ENCODE measurements at regions not wholly inside any gene's neighbourhood (a gene's known extent, or its start where the extent isn't known, plus 50 kb on each side); places are given as distances from the start of the nearest gene placed in this dataset.

DNA sequence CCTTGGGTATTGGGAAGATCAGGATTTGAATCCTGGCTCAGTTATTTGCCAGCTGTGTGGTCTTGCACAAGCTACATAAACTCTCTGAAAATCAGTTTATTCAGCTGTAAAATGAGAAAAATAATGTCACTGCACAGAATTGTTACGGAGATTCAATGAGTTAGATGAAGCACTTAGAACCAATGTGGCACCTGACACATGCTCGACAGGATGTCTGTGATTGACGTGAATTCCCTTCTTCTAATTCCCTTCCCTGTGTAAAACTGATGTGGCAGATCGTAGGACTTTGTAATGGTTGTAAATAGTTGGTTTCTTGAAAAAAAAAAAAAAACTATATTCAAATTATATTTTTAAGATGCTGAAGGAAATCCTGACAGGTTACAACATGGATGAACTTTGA lies 249.9 kb upstream of the MKLN1 start:
- Histone ChIP-seq H4K20me1 (ENCODE audit: insufficient read depth, low read length) (peaks cover 21% of the 10 kb centered on the region), H2AFZ (ENCODE audit: low read length) (no peak overlapping the region), H3K79me2 (ENCODE audit: low read length) (peaks cover 98% of the 10 kb centered on the region), H3K27me3 (replicated peaks; ENCODE audit: insufficient read depth, low read length) (no peaks in the 10 kb centered on the region), H3F3A (ENCODE audit: insufficient read depth, low read length) (peaks cover 5% of the 10 kb centered on the region; the same call in 1 of the 2 replicates), H3K9ac (ENCODE audit: low read length) (no peak overlapping the region), H3K9me2 (replicated peaks; ENCODE audit: insufficient read depth, low read length) (no peaks in the 10 kb centered on the region), H3K4me2 (ENCODE audit: low read depth, low read length) (no peak overlapping the region), H3K4me1 (ENCODE audit: low read length) (no peaks in the 10 kb centered on the region), H3K36me3 (replicated peaks; ENCODE audit: insufficient read depth, low read length) (no peaks in the 10 kb centered on the region), H3K27ac (ENCODE audit: low read length) (no peak overlapping the region), H3K9me3 (replicated peaks; ENCODE audit: insufficient read depth, low read length) (no peaks in the 10 kb centered on the region), H3K4me3 (ENCODE audit: low read length) (no peak overlapping the region)
- no peak for DNase-seq
- TF ChIP-seq, protein P1, sequence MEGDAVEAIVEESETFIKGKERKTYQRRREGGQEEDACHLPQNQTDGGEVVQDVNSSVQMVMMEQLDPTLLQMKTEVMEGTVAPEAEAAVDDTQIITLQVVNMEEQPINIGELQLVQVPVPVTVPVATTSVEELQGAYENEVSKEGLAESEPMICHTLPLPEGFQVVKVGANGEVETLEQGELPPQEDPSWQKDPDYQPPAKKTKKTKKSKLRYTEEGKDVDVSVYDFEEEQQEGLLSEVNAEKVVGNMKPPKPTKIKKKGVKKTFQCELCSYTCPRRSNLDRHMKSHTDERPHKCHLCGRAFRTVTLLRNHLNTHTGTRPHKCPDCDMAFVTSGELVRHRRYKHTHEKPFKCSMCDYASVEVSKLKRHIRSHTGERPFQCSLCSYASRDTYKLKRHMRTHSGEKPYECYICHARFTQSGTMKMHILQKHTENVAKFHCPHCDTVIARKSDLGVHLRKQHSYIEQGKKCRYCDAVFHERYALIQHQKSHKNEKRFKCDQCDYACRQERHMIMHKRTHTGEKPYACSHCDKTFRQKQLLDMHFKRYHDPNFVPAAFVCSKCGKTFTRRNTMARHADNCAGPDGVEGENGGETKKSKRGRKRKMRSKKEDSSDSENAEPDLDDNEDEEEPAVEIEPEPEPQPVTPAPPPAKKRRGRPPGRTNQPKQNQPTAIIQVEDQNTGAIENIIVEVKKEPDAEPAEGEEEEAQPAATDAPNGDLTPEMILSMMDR (IDR thresholded peaks at IDR 0.05; ENCODE audit: low read length): no peak
- TF ChIP-seq EZH2phosphoT487 (IDR thresholded peaks at IDR 0.05; ENCODE audit: low read length) (no peak), EZH2 (optimal IDR thresholded peaks at IDR 0.05; ENCODE audit: low read depth, low read length) (no peak)

- H3K79me2 ChIP-seq (ENCODE audit: low read length): peaks cover 98% of the 10 kb centered on the region
- no peaks in the 10 kb centered on the region for H3K4me1 ChIP-seq (ENCODE audit: low read length)
- no peaks in the 10 kb centered on the region for H3K9me2 ChIP-seq (replicated peaks; ENCODE audit: insufficient read depth, low read length)
- H3K9ac ChIP-seq (ENCODE audit: low read length): no peak overlapping the region
- H3F3A ChIP-seq (ENCODE audit: insufficient read depth, low read length): 0 out of 2 replicates have a peak, but pooled peaks cover 3% of the 10 kb centered on the region
- no peak overlapping the region for H3K4me3 ChIP-seq (ENCODE audit: low read length)
- TF ChIP-seq EZH2 (optimal IDR thresholded peaks at IDR 0.05; ENCODE audit: low read depth, low read length) (no peak), EZH2phosphoT487 (IDR thresholded peaks at IDR 0.05; ENCODE audit: low read length) (no peak)
- TF ChIP-seq, protein P1 (IDR thresholded peaks at IDR 0.05; ENCODE audit: low read length): no peak
- H3K9me3 ChIP-seq (replicated peaks; ENCODE audit: insufficient read depth, low read length): no peaks in the 10 kb centered on the region
- no peaks in the 10 kb centered on the region for H3K27me3 ChIP-seq (replicated peaks; ENCODE audit: insufficient read depth, low read length)
- no peak for DNase-seq
- H3K4me2 ChIP-seq (ENCODE audit: low read depth, low read length): no peak overlapping the region
- no peak overlapping the region for H3K27ac ChIP-seq (ENCODE audit: low read length)
- peaks cover 34% of the 10 kb centered on the region for H4K20me1 ChIP-seq (ENCODE audit: insufficient read depth, low read length)
- no peak overlapping the region for H2AFZ ChIP-seq (ENCODE audit: low read length)
- no peaks in the 10 kb centered on the region for H3K36me3 ChIP-seq (replicated peaks; ENCODE audit: insufficient read depth, low read length)
These were observed 246.9 kb upstream of the MKLN1 start for GRCh38 chr7:131080754-131081153.

DNA sequence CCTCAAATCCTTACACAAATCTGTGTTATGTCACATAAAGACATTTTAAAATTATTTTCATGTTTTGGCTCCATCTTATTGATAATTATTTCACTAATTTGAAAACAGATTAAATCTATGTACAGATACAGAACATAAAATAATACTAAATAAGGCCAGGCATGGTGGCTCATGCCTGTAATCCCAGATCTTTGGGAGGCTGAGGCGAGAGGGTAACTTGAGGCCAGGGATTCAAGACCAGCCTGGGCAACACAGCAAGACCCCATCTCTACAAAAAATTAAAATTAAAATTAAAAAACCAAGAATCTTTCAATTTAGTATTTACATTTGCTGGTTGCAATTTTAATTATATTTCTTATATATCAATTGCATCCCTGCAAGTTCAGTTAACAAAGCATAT lies 246.4 kb upstream of the MKLN1 start:
- Histone ChIP-seq H3K4me3 (ENCODE audit: low read length) (no peak overlapping the region), H3K9ac (ENCODE audit: low read length) (no peak overlapping the region), H3K9me3 (replicated peaks; ENCODE audit: insufficient read depth, low read length) (no peaks in the 10 kb centered on the region), H3K4me1 (ENCODE audit: low read length) (no peaks in the 10 kb centered on the region), H3K27ac (ENCODE audit: low read length) (no peak overlapping the region), H2AFZ (ENCODE audit: low read length) (no peak overlapping the region), H3K4me2 (ENCODE audit: low read depth, low read length) (no peak overlapping the region), H3K79me2 (ENCODE audit: low read length) (peaks cover 95% of the 10 kb centered on the region), H4K20me1 (ENCODE audit: insufficient read depth, low read length) (peaks cover 35% of the 10 kb centered on the region), H3K9me2 (replicated peaks; ENCODE audit: insufficient read depth, low read length) (no peaks in the 10 kb centered on the region), H3K36me3 (replicated peaks; ENCODE audit: insufficient read depth, low read length) (no peaks in the 10 kb centered on the region), H3K27me3 (replicated peaks; ENCODE audit: insufficient read depth, low read length) (no peaks in the 10 kb centered on the region), H3F3A (ENCODE audit: insufficient read depth, low read length) (0 out of 2 replicates have a peak, but pooled peaks cover 3% of the 10 kb centered on the region)
- no peak for DNase-seq
- TF ChIP-seq, protein P1 (IDR thresholded peaks at IDR 0.05; ENCODE audit: low read length): no peak
- TF ChIP-seq EZH2 (optimal IDR thresholded peaks at IDR 0.05; ENCODE audit: low read depth, low read length) (no peak), EZH2phosphoT487 (IDR thresholded peaks at IDR 0.05; ENCODE audit: low read length) (no peak)
